ENCODE measurements at regions not wholly inside any gene's neighbourhood (a gene's known extent, or its start where the extent isn't known, plus 50 kb on each side); places are given as distances from the start of the nearest gene placed in this dataset.

DNA sequence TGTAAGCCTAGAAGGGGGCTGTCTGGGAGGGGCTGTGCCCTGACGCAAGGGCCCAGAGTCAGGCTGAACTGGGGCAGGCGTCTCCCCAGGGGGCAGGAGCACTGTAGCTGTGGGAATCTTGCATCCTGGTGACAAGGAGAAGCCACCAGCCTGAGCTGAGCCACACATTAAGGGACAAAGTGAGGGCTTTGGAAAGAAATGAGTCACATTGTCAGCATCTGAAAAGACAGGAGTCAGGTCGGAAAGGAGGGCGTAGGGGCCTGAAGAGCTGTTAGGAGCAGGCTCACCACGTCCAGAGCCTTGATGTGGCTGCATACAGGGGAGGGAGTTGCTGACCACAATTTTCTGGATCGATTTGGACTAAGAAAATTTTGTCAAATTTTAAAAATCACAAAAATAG, 298.6 kb downstream of the CYP26B1 start:
- no peak overlapping the region for H3K4me2 ChIP-seq
- no peak overlapping the region for H3K4me3 ChIP-seq (IDR thresholded peaks at IDR 0.05; ENCODE audit: insufficient read depth, low read depth, low read length)
- no peak overlapping the region for H2AFZ ChIP-seq (ENCODE audit: low read depth)
- H3K9ac ChIP-seq = no peak overlapping the region
- no peak overlapping the region for H3K27ac ChIP-seq
- no peaks in the 10 kb centered on the region for H3K79me2 ChIP-seq (ENCODE audit: insufficient read depth, low read depth)
- no peak for TF ChIP-seq CTCF (conservative IDR thresholded peaks at IDR 0.05; ENCODE audit: low read depth, low read length)
- no peaks in the 10 kb centered on the region for H3K27me3 ChIP-seq (ENCODE audit: insufficient read depth, low read depth)
- no peaks in the 10 kb centered on the region for H4K20me1 ChIP-seq (ENCODE audit: insufficient read depth)
- no peaks in the 10 kb centered on the region for H3K4me1 ChIP-seq (ENCODE audit: low read depth, poor library complexity, severe bottlenecking)
- no peaks in the 10 kb centered on the region for H3K36me3 ChIP-seq (ENCODE audit: insufficient read depth)

DNA sequence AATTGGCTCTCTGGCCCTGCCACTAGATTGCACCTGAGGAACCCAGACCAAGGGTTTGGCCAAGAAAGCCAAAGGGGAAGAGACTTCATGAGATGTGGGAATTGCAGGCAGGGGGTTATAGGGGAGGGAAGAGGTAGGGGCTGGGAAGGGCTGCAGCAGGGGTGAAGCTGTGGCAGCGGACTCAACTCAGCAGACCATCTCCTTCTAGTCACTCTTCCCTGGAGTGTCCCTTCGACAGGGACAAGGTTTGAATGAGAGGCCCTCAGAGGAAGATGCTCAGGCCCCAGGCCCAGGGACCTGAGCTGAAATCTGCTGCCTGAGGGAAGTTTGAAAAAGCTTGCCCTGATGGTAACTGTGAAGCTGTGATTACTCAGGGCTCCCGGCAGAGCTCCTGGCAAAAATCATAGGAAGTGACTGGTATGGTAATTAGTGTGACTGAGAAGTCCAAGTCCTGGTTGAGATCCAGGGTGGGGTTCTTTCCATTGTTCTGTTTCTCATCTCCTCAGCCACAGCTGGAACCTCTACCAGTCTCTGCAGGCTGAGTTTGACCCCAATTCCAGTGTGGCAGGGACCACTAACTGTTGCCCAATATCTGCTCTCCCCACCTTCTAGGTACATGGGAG, 300.9 kb downstream of the CYP26B1 start:
- Histone ChIP-seq H3K27ac (no peak overlapping the region), H3K4me2 (no peak overlapping the region), H3K79me2 (ENCODE audit: insufficient read depth, low read depth) (no peaks in the 10 kb centered on the region), H4K20me1 (ENCODE audit: insufficient read depth) (no peaks in the 10 kb centered on the region), H3K4me3 (IDR thresholded peaks at IDR 0.05; ENCODE audit: insufficient read depth, low read depth, low read length) (no peak overlapping the region), H2AFZ (ENCODE audit: low read depth) (no peak overlapping the region), H3K36me3 (ENCODE audit: insufficient read depth) (no peaks in the 10 kb centered on the region), H3K27me3 (ENCODE audit: insufficient read depth, low read depth) (no peaks in the 10 kb centered on the region), H3K9ac (no peak overlapping the region), H3K4me1 (ENCODE audit: low read depth, poor library complexity, severe bottlenecking) (no peaks in the 10 kb centered on the region)
- TF ChIP-seq CTCF (conservative IDR thresholded peaks at IDR 0.05; ENCODE audit: low read depth, low read length) = no peak

GRCh38 chr2:71846072-71846471, 301.6 kb downstream of the CYP26B1 start:
- Histone ChIP-seq H3K9ac (no peak overlapping the region), H3K36me3 (ENCODE audit: insufficient read depth) (no peaks in the 10 kb centered on the region), H3K27me3 (ENCODE audit: insufficient read depth, low read depth) (no peaks in the 10 kb centered on the region), H3K27ac (no peak overlapping the region), H3K4me3 (IDR thresholded peaks at IDR 0.05; ENCODE audit: insufficient read depth, low read depth, low read length) (no peak overlapping the region), H3K79me2 (ENCODE audit: insufficient read depth, low read depth) (no peaks in the 10 kb centered on the region), H2AFZ (ENCODE audit: low read depth) (no peak overlapping the region), H4K20me1 (ENCODE audit: insufficient read depth) (no peaks in the 10 kb centered on the region), H3K4me1 (ENCODE audit: low read depth, poor library complexity, severe bottlenecking) (no peaks in the 10 kb centered on the region), H3K4me2 (no peak overlapping the region)
- TF ChIP-seq CTCF (conservative IDR thresholded peaks at IDR 0.05; ENCODE audit: low read depth, low read length) = no peak

GRCh38 chr2:71844967-71845366, 302.7 kb downstream of the CYP26B1 start:
- no peak overlapping the region for H2AFZ ChIP-seq (ENCODE audit: low read depth)
- H3K9ac ChIP-seq = no peak overlapping the region
- no peaks in the 10 kb centered on the region for H3K4me1 ChIP-seq (ENCODE audit: low read depth, poor library complexity, severe bottlenecking)
- no peak for TF ChIP-seq CTCF (conservative IDR thresholded peaks at IDR 0.05; ENCODE audit: low read depth, low read length)
- no peaks in the 10 kb centered on the region for H3K27me3 ChIP-seq (ENCODE audit: insufficient read depth, low read depth)
- no peak overlapping the region for H3K4me3 ChIP-seq (IDR thresholded peaks at IDR 0.05; ENCODE audit: insufficient read depth, low read depth, low read length)
- no peaks in the 10 kb centered on the region for H3K36me3 ChIP-seq (ENCODE audit: insufficient read depth)
- H3K79me2 ChIP-seq (ENCODE audit: insufficient read depth, low read depth) = no peaks in the 10 kb centered on the region
- no peak overlapping the region for H3K27ac ChIP-seq
- no peak overlapping the region for H3K4me2 ChIP-seq
- no peaks in the 10 kb centered on the region for H4K20me1 ChIP-seq (ENCODE audit: insufficient read depth)
